ENCODE measurements at regions not wholly inside any gene's neighbourhood (a gene's known extent, or its start where the extent isn't known, plus 50 kb on each side); places are given as distances from the start of the nearest gene placed in this dataset.
"Not testable (repeated sequence)": the region's sequence is repeated elsewhere in the genome, so short reads cannot be mapped to it uniquely, and the experiment has no call there.

- no peaks in the 10 kb centered on the region for H3K27me3 ChIP-seq (ENCODE audit: insufficient read depth, low read length, poor library complexity, severe bottlenecking)
- H3K79me2 ChIP-seq (ENCODE audit: insufficient read depth, low read length), result no peaks in the 10 kb centered on the region
- no peaks in the 10 kb centered on the region for H3K4me1 ChIP-seq (ENCODE audit: insufficient read depth, low read length, poor library complexity, severe bottlenecking)
- H3K4me3 ChIP-seq (ENCODE audit: low read length, poor library complexity, severe bottlenecking), result no peak overlapping the region
- TF ChIP-seq EZH2phosphoT487 (IDR thresholded peaks at IDR 0.05; ENCODE audit: borderline replicate concordance) (no peak), CTCF (conservative IDR thresholded peaks at IDR 0.05; ENCODE audit: low read length) (no peak)
- no peaks in the 10 kb centered on the region for H3K9me2 ChIP-seq (replicated peaks; ENCODE audit: low read depth, low read length)
- H3K4me2 ChIP-seq (ENCODE audit: low read depth, low read length, poor library complexity, severe bottlenecking), result no peak overlapping the region
- no peak overlapping the region for H2AFZ ChIP-seq (ENCODE audit: low read length)
- H4K20me1 ChIP-seq (ENCODE audit: insufficient read depth, low read length, poor library complexity, severe bottlenecking), result no peaks in the 10 kb centered on the region
- H3K36me3 ChIP-seq (ENCODE audit: insufficient read depth, low read length), result no peaks in the 10 kb centered on the region
- no peaks in the 10 kb centered on the region for H3F3A ChIP-seq (ENCODE audit: low read depth)
- H3K9ac ChIP-seq (ENCODE audit: low read depth, low read length, poor library complexity, severe bottlenecking), result no peak overlapping the region
- no peaks in the 10 kb centered on the region for H3K9me3 ChIP-seq (ENCODE audit: insufficient read depth, low read depth, low read length)
Measured at GRCh38 chr3:132981719-132982118, 56.5 kb upstream of the TMEM108 start.

- Histone ChIP-seq H3K4me2 (ENCODE audit: low read depth, low read length, poor library complexity, severe bottlenecking) (no peak overlapping the region), H3K9me2 (replicated peaks; ENCODE audit: low read depth, low read length) (no peaks in the 10 kb centered on the region), H3K79me2 (ENCODE audit: insufficient read depth, low read length) (no peaks in the 10 kb centered on the region), H3K36me3 (ENCODE audit: insufficient read depth, low read length) (no peaks in the 10 kb centered on the region), H3K27me3 (ENCODE audit: insufficient read depth, low read length, poor library complexity, severe bottlenecking) (no peaks in the 10 kb centered on the region), H2AFZ (ENCODE audit: low read length) (no peak overlapping the region), H3F3A (ENCODE audit: low read depth) (no peaks in the 10 kb centered on the region), H3K4me3 (ENCODE audit: low read length, poor library complexity, severe bottlenecking) (no peak overlapping the region), H3K4me1 (ENCODE audit: insufficient read depth, low read length, poor library complexity, severe bottlenecking) (no peaks in the 10 kb centered on the region), H4K20me1 (ENCODE audit: insufficient read depth, low read length, poor library complexity, severe bottlenecking) (no peaks in the 10 kb centered on the region), H3K9ac (ENCODE audit: low read depth, low read length, poor library complexity, severe bottlenecking) (no peak overlapping the region), H3K9me3 (ENCODE audit: insufficient read depth, low read depth, low read length) (no peaks in the 10 kb centered on the region)
- TF ChIP-seq CTCF (conservative IDR thresholded peaks at IDR 0.05; ENCODE audit: low read length) (no peak), EZH2phosphoT487 (IDR thresholded peaks at IDR 0.05; ENCODE audit: borderline replicate concordance) (no peak)
Measured at GRCh38 chr3:132980102-132980501, 58.1 kb upstream of the TMEM108 start.

- Histone ChIP-seq H3K27me3 (ENCODE audit: insufficient read depth, low read length, poor library complexity, severe bottlenecking) (no peaks in the 10 kb centered on the region), H3K4me3 (ENCODE audit: low read length, poor library complexity, severe bottlenecking) (no peak overlapping the region), H3K4me1 (ENCODE audit: insufficient read depth, low read length, poor library complexity, severe bottlenecking) (no peaks in the 10 kb centered on the region), H3K36me3 (ENCODE audit: insufficient read depth, low read length) (no peaks in the 10 kb centered on the region), H3K79me2 (ENCODE audit: insufficient read depth, low read length) (no peaks in the 10 kb centered on the region), H2AFZ (ENCODE audit: low read length) (no peak overlapping the region), H3K9me3 (ENCODE audit: insufficient read depth, low read depth, low read length) (no peaks in the 10 kb centered on the region), H3K9me2 (replicated peaks; ENCODE audit: low read depth, low read length) (no peaks in the 10 kb centered on the region), H3K9ac (ENCODE audit: low read depth, low read length, poor library complexity, severe bottlenecking) (no peak overlapping the region), H3K4me2 (ENCODE audit: low read depth, low read length, poor library complexity, severe bottlenecking) (no peak overlapping the region), H3F3A (ENCODE audit: low read depth) (no peaks in the 10 kb centered on the region), H4K20me1 (ENCODE audit: insufficient read depth, low read length, poor library complexity, severe bottlenecking) (no peaks in the 10 kb centered on the region)
- TF ChIP-seq EZH2phosphoT487 (IDR thresholded peaks at IDR 0.05; ENCODE audit: borderline replicate concordance) (no peak), CTCF (conservative IDR thresholded peaks at IDR 0.05; ENCODE audit: low read length) (no peak)
Measured at GRCh38 chr3:132979606-132980005, 58.6 kb upstream of the TMEM108 start.

GRCh38 chr3:132978946-132979345 is 59.2 kb upstream of the TMEM108 start:
- not testable (repeated sequence) for H3K4me1 ChIP-seq (ENCODE audit: insufficient read depth, low read length, poor library complexity, severe bottlenecking); H3K9me2 ChIP-seq (replicated peaks; ENCODE audit: low read depth, low read length); H4K20me1 ChIP-seq (ENCODE audit: insufficient read depth, low read length, poor library complexity, severe bottlenecking); H3K27me3 ChIP-seq (ENCODE audit: insufficient read depth, low read length, poor library complexity, severe bottlenecking); H3K36me3 ChIP-seq (ENCODE audit: insufficient read depth, low read length); H3F3A ChIP-seq (ENCODE audit: low read depth); H3K79me2 ChIP-seq (ENCODE audit: insufficient read depth, low read length); H3K9ac ChIP-seq (ENCODE audit: low read depth, low read length, poor library complexity, severe bottlenecking); H3K4me2 ChIP-seq (ENCODE audit: low read depth, low read length, poor library complexity, severe bottlenecking); H2AFZ ChIP-seq (ENCODE audit: low read length); H3K9me3 ChIP-seq (ENCODE audit: insufficient read depth, low read depth, low read length); H3K4me3 ChIP-seq (ENCODE audit: low read length, poor library complexity, severe bottlenecking)
